Rectal smooth muscle tissue (tissue), 1 donor: ENCODE measurements at regions not wholly inside any gene's neighbourhood (a gene's known extent, or its start where the extent isn't known, plus 50 kb on each side); places are given as distances from the start of the nearest gene placed in this dataset.
"Not testable (repeated sequence)": the region's sequence is repeated elsewhere in the genome, so short reads cannot be mapped to it uniquely, and the experiment has no call there.

ENCODE experiments used
- H3K27ac ChIP-seq: one replicate; pipeline ENCODE4 v1.7.0; 2013; ENCODE audit warnings: low read depth, low read length, inconsistent platforms
- H3K27me3 ChIP-seq: one replicate; pipeline ENCODE4 v1.7.0; 2013; ENCODE audit warnings: low read length; ENCODE audit not compliant: control insufficient read depth, insufficient read depth
- H3K36me3 ChIP-seq: one replicate; pipeline ENCODE4 v1.7.0; 2013; ENCODE audit warnings: low read length; ENCODE audit not compliant: control insufficient read depth, insufficient read depth
- H3K4me1 ChIP-seq: one replicate; pipeline ENCODE4 v1.7.0; 2013; ENCODE audit warnings: low read length; ENCODE audit not compliant: control insufficient read depth, insufficient read depth
- H3K4me3 ChIP-seq: one replicate; pipeline ENCODE4 v1.7.0; 2013; ENCODE audit warnings: low read length
- H3K9ac ChIP-seq: one replicate; pipeline ENCODE4 v1.7.0; 2013; ENCODE audit warnings: low read length

DNA sequence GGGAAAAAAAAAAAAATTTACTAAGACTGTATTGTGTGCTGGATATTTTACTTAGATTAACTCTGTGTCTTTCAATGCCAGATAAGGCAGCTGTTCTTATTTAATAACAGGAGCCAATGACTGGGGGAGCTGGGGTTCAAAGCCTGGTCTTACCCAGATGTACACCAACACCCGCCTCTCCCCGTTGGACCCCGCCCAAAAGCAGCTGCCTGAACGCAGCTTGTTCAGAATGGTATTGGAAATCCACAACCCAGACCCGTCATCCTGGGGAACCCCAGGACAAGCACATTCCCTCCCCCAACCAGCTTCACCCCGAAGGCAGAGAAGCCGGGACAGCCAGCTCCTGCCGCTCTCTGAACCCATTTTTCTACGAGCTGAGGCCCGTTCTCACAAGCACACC is 113.6 kb upstream of the TMPRSS2 start:
- Histone ChIP-seq H3K27me3 (peaks cover 3% of the 10 kb centered on the region), H3K4me1 (no peaks in the 10 kb centered on the region), H3K36me3 (no peaks in the 10 kb centered on the region), H3K4me3 (no peak overlapping the region), H3K9ac (no peak overlapping the region), H3K27ac (no peak overlapping the region)

DNA sequence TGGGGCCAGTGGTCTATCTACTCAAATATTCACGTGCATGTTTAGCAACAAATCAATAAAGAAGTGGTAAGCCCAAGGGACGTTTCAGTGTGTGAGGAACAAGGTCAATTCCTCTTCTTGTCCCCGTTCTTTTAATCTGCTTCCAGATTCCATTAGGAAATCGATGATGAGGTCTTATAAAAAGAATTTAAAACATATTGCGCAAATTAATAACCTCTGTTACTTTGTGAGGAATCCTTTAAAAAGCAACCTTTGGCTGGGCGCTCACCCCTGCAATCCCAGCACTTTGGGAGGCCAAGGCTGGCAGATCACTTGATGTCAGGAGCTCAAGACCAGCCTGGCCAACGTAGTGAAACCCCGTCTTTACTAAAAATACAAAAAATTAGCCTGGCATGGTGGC is 113.0 kb upstream of the TMPRSS2 start:
- no peak overlapping the region for H3K9ac ChIP-seq
- H3K36me3 ChIP-seq = no peaks in the 10 kb centered on the region
- peaks cover 1% of the 10 kb centered on the region for H3K4me1 ChIP-seq
- no peak overlapping the region for H3K4me3 ChIP-seq
- H3K27ac ChIP-seq = no peak overlapping the region
- H3K27me3 ChIP-seq = peaks cover 3% of the 10 kb centered on the region

DNA sequence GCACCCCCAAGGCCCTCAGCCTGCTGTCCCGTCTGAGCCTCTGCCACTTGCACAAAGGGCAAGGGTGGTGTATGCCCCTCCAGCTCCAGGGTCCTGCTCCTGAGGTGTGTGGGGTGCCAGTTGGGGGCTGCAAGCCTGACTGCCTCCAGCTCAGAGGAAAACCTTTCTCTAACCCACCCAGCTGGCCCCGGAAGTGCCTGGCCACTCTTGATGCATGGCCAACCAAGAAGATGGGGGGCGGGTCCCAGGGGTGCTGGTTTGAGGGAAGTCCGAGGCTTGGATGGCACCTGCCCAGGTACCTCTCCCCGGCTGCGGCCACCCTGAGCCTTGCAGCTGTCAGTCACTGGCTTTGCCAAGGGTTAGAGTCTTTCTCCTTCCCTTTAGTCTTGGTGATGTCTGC is 112.6 kb upstream of the TMPRSS2 start:
- no peaks in the 10 kb centered on the region for H3K36me3 ChIP-seq
- no peak overlapping the region for H3K27ac ChIP-seq
- H3K9ac ChIP-seq = no peak overlapping the region
- H3K4me1 ChIP-seq = peaks cover 4% of the 10 kb centered on the region
- no peak overlapping the region for H3K4me3 ChIP-seq
- peaks cover 3% of the 10 kb centered on the region for H3K27me3 ChIP-seq

DNA sequence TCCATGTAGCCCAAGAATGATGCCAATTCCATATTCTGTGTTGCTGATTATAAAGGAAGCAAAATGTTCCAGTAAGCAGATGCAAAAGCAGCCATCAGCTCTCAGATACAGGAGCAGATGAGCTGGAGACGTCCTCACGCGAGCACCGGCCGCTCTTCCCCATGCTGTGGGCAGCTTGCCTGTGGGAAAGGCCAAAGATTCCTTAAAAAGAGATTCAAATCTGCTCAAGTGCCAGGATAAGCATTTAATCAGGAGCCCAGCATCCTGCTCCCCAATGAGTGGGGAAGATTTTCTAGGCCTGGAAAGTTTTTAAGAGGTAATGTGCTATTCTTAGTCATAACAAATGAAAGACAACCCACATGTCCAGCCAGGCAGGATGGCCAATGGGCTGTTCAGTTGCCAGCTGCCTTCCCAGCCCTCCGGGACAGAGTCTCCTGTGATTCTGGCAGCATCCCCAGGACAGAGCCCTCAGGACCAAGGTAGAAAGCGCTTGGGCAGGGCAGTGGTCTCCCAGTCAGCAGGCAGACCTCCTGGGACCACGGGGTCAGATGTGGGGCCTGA is 108.2 kb upstream of the TMPRSS2 start:
- Histone ChIP-seq H3K27ac (no peak overlapping the region), H3K36me3 (no peaks in the 10 kb centered on the region), H3K4me1 (peaks cover 9% of the 10 kb centered on the region), H3K27me3 (no peaks in the 10 kb centered on the region), H3K9ac (no peak overlapping the region), H3K4me3 (no peak overlapping the region)

DNA sequence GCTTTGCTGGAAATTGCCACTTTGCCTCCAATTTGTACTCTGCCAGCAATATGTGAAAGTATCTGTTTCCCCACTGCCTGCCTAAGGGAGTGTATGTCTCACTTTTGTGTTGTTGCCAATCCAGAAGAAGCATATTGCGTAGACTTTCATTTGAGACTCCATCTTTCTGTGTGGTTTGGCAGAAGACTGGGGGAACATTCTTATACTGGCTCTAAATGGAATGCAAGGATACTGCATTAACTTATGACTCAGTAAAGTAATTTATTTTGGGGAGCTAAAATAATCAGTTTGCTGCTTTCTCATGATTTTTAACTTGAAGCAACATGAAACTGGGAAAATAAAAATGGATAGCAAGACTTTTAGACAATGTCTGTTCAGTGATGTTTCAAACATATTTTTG is 107.7 kb upstream of the TMPRSS2 start:
- H3K4me3 ChIP-seq = no peak overlapping the region
- H3K27me3 ChIP-seq = no peaks in the 10 kb centered on the region
- no peaks in the 10 kb centered on the region for H3K36me3 ChIP-seq
- H3K9ac ChIP-seq = no peak overlapping the region
- peaks cover 9% of the 10 kb centered on the region for H3K4me1 ChIP-seq
- H3K27ac ChIP-seq = no peak overlapping the region

DNA sequence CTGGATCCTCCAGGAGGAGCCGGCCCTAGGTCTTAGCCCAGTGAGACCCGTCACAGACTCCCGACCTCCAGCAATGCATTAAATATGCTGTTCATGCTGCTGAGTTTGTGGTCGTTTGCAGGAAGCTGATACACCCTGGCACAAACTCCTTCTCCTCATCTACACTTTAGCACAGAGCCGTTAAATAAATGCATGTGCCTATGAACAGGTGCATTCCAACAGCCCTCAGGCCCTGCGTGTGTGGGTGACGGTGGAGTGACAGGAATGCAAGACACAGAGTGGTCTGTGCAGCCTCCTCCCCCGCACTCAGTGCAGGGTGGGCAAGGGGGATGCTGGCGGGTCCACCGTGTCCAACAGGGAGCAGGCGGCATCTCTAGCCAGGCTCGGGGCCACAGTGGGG is 106.6 kb upstream of the TMPRSS2 start:
- H3K36me3 ChIP-seq = no peaks in the 10 kb centered on the region
- no peak overlapping the region for H3K27ac ChIP-seq
- no peaks in the 10 kb centered on the region for H3K27me3 ChIP-seq
- no peak overlapping the region for H3K4me3 ChIP-seq
- no peak overlapping the region for H3K9ac ChIP-seq
- peaks cover 9% of the 10 kb centered on the region for H3K4me1 ChIP-seq

DNA sequence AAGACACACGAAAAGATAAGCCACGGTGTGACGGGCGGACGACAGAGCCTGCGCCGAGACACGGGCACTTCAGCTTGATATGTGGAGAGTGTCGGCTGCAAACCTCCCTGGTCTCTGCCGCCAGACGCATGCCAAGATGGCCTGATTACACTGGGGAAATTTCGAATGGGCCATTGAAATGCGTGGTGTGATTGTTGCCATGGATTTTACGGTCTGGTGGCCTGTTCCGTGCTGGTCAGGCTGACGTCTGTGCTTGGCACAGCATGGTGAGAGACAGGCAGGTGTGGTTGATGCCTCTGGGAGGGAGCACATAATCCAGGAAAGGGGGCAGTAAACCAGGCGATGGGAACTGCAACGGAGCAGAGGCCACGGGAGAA is 105.6 kb upstream of the TMPRSS2 start:
- no peak overlapping the region for H3K9ac ChIP-seq
- no peaks in the 10 kb centered on the region for H3K27me3 ChIP-seq
- H3K4me3 ChIP-seq = no peak overlapping the region
- peak overlapping the region; percentile 11 for H3K27ac ChIP-seq
- H3K36me3 ChIP-seq = no peaks in the 10 kb centered on the region
- peaks cover 9% of the 10 kb centered on the region for H3K4me1 ChIP-seq

DNA sequence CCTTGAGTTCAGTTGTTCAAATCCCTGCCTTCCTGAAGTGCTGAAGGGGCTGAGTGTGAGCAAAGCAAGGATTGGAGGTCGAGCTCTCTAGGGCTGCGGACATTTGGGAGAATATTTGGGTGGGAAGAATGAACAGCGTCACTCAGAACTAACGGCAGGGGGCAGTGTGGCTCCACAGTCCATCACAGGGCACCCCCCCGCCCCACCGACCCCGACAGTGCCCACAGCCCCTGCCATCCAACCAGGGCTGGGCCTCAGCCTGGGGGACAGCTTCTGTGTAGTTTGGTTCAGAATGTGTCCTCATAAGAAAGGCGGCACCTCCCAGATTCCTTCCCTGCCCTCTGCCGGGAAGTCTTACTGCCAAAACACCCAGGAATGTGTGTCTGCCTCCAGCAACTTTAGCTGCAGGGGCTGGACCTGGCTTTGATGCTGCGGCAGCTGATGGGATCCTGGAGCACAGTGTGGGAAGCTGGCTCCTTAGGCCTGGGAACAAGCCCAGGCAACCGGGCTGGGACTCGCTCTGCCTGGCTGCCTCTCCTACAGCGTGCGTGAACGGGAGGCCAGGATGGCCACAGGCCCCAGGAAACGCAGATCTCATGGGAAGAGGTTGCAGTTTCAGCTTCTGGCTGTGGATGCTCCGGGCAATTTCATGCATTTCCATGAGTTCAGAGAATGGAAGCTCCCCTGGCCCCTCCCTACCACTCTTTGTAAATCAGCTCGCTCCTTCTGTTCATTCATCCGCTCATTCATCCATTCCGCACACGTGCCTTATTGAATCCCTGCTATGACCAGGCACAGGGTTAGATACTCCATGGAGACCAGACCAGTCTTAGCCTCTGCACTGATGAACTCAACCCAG is 104.9 kb upstream of the TMPRSS2 start:
- H3K27ac ChIP-seq = peak overlapping the region; percentile 11
- H3K4me1 ChIP-seq = peaks cover 9% of the 10 kb centered on the region

DNA sequence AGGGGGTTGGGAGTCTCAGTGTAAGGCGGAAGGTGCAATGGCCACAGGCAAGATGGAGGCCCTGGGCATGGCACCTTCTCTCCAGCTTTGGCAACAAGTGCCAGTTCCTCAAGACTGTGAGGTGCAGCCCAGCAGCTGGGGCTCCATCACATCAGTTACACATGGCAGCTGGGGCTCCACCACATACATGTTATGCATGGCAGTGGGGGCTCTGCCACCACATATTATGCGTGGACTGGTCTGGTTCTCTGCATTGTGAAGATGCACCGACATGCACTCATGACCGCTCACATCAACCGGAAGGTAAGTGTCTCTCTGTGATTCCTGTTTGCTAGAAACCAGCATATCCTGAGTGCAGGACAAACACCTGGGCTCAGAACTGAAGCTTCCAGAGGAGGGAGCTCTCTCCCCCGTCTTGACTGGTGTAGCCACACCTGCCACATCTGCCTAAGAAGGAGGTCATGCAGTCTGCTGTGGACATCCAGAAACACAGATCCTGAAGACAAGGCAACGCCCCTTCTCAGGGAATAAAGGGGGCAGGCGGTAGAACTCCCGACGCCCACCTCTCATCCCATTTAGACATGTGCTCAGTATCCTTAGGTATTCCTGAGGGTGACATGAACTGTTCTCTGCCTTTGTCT is 104.1 kb upstream of the TMPRSS2 start:
- no peak overlapping the region for H3K4me3 ChIP-seq
- H3K36me3 ChIP-seq = no peaks in the 10 kb centered on the region
- H3K27ac ChIP-seq = peak overlapping the region; percentile 11
- no peaks in the 10 kb centered on the region for H3K27me3 ChIP-seq
- H3K4me1 ChIP-seq = peaks cover 9% of the 10 kb centered on the region
- no peak overlapping the region for H3K9ac ChIP-seq

More for the DNA sequence above, 104.9 kb upstream of the TMPRSS2 start:
- Histone ChIP-seq H3K9ac (no peak overlapping the region), H3K4me3 (no peak overlapping the region), H3K27me3 (no peaks in the 10 kb centered on the region), H3K36me3 (no peaks in the 10 kb centered on the region)

DNA sequence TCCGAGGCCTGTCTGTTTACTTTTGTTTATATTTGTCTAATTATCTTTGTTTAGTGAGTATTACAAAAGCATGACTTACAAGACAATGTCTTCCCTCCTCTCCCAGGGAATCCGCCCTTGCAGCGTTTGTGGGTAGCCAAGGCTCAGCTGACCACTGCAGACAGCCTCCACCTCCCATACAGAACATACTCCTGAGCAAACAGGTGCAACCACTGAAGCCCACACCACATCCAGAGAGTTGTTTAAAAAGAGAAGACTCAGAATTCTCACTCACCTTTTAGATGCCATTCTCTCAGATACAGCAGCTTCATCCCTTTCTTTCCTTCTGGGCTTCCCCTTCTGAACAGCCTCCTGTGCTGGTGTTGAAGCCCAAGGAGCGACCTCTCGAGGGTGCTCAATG is 103.5 kb upstream of the TMPRSS2 start:
- no peaks in the 10 kb centered on the region for H3K27me3 ChIP-seq
- no peaks in the 10 kb centered on the region for H3K36me3 ChIP-seq
- H3K9ac ChIP-seq = no peak overlapping the region
- no peak overlapping the region for H3K4me3 ChIP-seq
- H3K27ac ChIP-seq = no peak overlapping the region
- peaks cover 9% of the 10 kb centered on the region for H3K4me1 ChIP-seq

DNA sequence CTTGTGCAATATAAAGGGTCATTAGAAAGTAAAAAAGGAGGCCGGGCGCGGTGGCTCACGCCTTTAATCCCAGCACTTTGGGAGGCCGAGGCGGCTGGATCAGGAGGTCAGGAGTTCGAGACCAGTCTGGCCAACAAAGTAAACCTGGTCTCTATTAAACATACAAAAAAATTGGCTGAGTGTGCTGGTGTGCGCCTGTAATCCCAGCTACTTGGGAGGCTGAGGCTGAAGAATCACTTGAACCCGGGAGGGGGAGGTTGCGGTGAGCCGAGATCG is 102.8 kb upstream of the TMPRSS2 start:
- H3K9ac ChIP-seq, H3K36me3 ChIP-seq, H3K4me1 ChIP-seq, H3K27me3 ChIP-seq, H3K27ac ChIP-seq, H3K4me3 ChIP-seq: not testable (repeated sequence)

DNA sequence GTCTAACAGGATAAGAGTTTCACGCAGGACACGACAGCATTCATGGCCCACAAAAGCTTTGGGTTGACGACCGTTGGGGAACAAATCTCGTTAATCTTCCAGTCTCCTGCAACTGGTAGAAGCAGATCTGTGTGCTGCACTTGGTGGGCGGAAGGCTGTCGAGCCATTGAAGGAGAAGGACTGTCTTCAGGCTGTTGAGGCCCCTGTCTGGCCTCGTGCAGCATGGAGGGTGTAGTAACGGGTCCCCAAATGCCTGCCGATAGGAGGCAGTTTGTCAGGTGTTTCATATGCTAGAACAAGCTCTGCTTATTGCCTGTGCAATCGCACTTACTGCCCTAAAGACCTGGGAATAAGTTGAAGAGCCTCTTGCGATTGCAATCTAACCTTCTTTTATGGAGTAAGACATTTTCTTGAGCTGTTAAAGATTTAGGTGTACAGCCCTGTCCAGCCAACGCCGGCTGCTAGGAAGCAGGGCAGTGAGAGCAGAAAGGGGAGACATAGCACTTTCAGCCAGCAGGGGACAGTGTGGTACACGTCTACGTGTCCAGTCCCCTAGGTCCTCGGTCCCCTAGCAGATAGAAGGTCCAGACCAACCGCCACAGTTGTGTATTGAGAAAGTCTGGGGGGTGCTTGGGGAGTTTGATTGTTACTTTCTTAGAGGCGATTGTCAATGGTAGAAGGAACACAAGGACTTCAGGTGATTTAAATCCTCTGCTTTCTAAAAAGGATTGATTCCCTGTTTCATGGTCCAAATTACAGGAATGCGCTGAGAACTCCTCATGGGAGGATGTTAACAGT is 102.3 kb upstream of the TMPRSS2 start:
- Histone ChIP-seq H3K4me1 (peaks cover 6% of the 10 kb centered on the region), H3K36me3 (no peaks in the 10 kb centered on the region), H3K4me3 (no peak overlapping the region), H3K9ac (no peak overlapping the region), H3K27ac (no peak overlapping the region), H3K27me3 (no peaks in the 10 kb centered on the region)
